GM19324 (cell line): ENCODE measurements at regions not wholly inside any gene's neighbourhood (a gene's known extent, or its start where the extent isn't known, plus 50 kb on each side); places are given as distances from the start of the nearest gene placed in this dataset.

Experiments
- ATAC-seq: cut with Tn5 transposase; IDR thresholded peaks from one replicate; pipeline ENCODE4 v1.9.1; 2021; ENCODE audit warnings: mild to moderate bottlenecking, moderate library complexity; ENCODE audit not compliant: unreplicated experiment, low FRiP score

DNA sequence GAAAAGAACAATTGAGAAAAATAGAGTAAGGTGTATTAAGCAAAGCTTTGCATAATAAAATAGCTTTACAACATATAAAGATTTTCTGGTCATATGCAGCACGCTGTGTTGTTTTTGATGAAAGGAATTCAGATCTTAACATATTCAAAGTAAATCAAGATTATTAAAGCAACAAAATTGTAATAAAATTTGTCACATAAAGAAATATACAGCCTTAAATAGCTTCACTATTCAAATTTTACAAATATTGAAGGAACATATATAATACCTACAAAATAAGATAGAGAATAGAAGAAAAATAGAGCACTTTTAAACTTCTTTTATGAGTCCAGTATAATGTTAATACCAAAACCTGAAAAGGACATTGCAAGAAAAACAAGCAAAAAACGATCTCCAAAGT, 749.1 kb upstream of the POT1 start:
- no peak for ATAC-seq

DNA sequence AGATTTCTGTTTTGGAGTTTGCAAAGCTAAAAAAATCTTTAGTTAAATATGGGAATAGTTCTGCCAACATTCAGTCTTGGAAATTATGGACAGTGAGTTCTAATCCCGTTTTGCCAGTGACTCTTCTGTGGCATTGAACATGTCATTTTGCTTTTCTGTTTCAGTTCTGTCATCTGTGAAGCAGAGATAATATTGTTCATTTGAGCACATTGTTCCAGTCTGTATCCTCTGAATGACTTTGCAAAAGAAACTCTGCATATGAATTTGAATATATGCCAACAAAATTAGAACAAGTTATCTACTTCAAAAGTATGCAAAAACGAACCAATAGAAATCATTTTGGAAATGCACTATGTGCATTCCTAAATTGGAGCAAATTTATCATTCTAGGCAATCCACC, 746.0 kb upstream of the POT1 start:
- ATAC-seq: no peak

DNA sequence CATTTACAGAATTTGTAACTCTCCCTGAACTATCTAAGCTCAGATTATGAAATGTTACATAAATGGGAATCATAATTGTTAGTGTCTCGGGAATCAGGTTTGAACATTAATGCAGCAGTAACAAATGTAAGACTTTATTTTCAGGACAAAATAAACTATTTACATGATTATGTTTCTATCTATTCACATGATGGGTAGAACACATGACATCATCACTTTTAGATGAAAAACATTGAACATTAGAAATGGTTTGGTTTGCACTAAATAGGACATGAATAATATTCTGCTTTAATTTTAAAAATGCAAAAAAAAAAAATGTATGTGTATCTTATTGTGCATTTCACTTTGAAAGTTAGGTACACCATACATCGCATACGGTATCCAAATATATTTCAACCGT, 745.5 kb upstream of the POT1 start:
- ATAC-seq: no peak

DNA sequence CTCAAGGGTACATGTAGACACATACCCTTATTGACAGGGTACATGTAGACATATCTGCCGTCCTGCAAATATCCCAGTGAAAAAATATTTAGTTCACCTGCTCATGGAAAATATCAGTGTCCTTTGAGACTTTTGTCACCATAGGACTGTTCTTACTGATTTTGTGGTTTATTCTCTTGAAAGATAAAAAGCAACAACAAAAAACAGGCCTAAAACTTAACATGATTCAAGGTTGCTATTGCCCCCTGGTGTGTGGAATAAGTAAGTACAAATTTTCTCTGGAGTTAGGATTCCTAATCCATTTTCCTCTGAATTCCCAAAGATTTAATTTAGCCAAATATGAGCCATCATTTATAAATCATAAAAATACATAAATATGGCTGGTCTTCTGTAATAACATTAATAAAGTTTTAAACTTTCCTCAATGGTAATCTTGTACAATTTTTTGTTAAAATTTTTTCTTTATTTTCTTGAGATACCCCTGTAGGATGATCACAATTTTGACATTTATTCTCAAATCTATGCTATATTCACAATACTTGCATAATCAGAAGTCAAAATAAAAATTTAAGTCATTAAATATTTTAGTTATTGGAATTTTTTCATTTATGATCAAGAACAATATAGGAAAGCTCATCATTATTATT, 741.4 kb upstream of the POT1 start:
- ATAC-seq: no peak

DNA sequence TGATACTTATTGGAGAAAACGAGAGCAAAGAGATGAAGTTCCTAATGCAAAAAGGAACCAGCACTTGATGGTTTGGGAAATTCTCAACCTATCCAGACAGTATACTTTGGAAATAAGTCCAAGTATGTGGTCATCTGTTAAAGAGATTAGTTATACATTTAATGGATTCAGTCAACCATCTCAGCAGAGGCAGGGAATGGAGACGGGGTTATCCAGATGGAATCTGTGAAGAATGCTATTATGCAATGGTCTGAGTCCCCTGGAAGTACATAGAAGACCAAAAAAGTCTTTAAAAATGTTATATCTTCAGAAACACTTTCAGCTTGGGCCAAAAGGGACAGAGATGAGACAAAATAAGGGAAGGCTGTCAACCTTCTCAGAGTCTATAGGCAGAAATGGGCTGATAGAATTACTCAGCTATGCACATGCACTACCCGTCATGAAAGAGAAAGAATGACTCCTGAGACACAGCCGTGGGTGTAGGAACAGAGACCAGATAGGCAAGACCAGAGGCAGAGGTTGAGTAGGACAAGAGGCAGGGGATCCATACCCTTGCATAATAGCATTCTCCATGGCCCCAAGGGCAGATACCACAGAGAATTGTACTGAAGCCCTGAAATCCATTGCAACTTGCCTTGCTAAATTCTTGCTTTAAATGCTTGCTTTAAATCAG, 738.8 kb upstream of the POT1 start:
- no peak for ATAC-seq

DNA sequence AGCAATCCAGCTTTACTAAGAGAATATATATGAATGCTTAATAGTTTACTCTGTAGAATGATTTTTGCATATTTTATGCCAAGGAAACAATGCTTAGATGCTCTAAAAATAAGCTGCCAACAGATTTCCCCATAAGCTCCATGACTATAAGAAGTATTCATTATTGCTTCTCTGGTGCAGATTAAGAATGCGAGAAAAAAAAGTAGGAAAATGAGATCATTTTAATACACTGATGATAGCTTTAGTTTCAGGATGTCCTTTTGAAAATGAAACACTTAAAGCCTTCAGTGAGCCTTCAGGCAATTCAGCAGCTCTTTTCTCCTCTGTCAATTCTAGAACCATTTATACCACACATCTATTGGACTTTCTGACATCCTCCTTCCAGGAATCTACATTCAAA, 735.0 kb upstream of the POT1 start:
- ATAC-seq: no peak

DNA sequence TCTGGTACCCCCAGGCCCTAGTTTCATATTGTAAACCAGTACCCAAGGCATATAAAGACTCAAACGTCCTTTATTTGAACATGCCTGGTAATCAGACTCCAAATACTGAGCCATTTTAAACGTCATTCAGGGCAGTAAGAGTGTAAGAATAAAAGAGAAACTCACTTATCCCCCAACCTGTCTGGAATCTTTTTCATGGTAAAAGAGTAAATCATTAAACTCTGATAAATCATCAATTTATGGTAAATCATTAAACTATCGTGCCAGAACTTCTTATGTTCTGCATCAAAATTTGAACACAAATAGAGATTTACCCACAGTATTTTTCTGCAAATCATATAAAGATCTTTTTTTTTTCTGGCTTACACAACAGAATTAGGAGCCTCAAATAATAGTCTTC, 734.3 kb upstream of the POT1 start:
- no peak for ATAC-seq

DNA sequence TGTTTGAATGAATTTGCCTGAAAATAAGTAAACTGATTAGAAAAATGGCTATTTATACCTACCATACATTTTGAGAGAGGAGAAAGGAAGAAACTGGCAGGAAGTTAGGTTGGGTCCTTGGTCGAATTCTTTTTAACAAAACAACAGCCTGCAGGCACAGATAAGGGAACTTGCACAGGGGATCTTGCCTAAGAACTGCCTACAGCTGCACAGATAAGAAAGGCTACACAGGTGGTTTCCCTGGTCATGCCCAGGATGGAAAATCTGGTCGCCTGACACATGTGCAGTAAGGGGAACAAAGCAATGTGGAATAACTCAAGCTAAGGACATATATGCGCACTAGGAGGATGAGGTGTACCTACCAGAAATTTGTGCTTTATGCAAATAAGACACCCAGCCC, 732.1 kb upstream of the POT1 start:
- no peak for ATAC-seq

DNA sequence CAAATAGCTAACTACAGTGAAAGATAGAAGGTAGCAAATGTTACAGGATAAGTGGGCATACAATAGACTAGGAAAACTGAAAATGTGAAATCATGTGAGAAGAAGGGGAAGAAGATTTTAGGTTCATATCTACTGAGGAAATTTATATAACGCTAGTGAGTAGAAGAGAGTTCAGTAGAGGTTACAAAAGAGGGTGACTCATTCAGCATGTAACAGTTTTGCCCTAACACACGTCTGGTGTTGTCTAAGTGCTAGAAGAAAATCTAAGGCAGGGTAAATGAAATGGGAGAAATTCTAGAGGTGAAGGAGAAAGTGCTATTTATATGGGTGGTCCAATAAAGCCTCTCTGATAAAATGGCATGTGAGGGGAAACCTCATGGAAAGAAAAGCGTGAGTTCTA, 731.4 kb upstream of the POT1 start:
- no peak for ATAC-seq

DNA sequence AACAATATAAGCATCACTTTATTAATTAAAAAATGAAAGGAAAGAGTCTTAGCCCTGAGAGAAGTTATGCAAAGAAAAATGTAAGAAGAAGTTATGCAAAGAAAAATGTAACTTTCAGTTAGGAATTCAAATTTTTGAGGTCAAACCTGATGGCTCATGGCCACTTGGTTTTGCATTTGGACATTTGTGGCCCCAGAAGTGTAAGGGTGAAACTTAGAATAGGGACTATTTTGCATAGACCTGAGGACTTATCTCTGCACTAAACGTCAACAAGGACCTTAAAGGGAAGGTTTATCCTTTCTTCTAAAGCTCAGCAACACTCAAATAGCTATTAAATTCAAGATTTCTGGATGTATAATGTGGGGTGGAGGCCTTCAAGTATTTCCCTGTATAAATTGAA, 724.5 kb upstream of the POT1 start:
- no peak for ATAC-seq

DNA sequence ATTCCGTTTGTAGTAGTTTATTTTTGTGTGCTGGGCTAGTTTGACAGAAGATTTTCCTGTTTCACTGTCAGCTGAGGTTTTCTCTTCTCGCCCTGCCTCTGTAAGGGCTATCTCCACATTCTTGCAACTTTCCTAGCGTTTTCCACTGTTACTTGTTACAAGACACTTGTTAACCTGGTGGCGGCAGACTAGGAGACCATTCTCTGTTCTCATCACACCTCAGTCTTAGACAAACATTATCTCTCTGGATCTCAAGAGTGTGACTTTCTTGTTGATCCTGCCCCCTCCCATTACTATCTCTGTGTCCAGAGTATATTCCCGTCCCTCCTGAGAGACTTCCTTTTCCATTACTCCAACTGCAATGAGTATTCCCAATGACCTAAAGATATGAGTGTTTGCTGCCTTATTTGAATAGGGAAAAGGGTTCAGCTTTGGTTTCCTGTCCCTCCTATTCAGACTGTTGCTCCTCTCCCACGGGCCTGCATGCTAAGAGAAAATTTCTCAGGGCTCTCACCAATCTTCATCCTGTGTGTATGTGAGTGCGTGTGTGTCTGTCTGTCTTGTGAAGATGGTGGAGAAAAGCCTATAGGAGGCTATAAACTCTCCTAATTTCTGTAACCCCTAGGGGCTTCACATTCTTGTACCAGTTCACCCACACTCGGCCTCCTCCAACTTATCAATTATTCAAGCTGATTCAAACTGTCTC, 722.4 kb upstream of the POT1 start:
- ATAC-seq: no peak

DNA sequence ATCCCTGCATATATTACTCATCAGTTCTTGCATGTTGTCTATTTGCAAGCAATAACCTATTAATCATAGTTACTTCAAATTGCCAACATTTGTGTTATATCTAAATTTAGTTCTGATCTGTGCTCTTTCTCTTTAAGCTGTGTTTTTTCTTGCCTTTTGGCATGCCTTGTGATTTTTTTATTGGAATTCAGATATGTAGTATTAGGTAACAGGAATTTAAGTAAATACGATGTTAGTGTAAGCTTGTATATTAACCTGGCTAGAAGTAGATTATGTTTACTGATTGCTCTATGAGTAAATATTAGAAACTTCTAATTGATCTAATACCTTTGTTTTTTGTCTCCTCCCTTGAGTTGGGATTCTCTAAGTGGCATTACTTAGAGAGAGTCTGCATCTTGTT, 718.9 kb upstream of the POT1 start:
- ATAC-seq: no peak

DNA sequence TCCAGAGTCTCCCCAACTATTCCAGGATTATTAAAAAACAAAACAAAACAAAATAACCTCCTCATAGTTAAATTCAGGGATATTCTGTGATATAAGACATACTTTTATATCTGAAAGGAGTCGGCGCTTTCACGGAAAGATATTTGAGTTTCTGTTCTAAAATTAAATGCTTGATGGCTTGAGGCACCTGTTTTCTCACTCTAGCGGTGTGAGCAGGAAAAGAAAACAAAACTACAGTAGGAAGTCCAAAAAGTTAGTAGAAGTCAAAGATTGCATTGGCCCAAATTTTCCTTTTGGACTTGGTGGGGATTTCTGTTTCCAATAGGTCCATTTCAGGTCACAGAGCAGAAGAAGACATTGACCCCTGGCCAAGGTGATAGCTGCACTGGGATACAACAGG, 716.1 kb upstream of the POT1 start:
- no peak for ATAC-seq

DNA sequence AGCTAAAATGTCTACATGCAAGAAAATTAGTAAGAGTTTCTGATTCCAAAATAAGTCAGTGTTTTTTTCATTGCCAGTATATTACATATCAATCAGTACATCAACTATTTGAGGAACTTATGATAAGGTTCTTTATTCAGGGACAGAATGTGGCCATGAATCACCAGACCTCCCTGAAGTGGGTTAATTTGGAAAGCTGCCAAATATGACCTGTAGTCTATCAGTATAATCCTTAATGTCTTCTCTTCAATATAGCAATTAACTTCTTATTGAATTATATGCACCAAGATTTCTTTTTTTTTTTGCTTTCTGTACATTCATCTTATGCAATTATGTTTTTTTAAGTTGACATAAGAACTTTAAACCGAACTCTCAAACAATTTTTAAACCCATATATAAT, 714.5 kb upstream of the POT1 start:
- no peak for ATAC-seq

DNA sequence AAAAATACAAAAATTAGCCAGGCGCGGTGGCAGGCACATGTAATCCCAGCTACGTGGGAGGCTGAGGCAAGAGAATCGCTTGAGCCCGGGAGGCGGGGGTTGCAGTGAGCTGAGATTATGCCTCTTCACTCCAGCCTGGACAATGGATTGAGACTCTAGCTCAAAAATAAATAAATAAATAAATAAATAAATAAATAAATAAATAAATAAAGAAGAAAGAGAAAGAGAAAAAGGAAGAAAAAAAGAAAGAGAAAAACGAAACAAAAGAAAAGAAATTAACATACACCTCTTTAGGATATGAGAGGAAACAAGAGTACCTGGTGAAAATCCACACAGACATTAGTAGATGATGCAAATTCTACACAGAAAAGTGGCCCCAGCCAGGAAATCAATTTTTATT, 713.7 kb upstream of the POT1 start:
- no peak for ATAC-seq

DNA sequence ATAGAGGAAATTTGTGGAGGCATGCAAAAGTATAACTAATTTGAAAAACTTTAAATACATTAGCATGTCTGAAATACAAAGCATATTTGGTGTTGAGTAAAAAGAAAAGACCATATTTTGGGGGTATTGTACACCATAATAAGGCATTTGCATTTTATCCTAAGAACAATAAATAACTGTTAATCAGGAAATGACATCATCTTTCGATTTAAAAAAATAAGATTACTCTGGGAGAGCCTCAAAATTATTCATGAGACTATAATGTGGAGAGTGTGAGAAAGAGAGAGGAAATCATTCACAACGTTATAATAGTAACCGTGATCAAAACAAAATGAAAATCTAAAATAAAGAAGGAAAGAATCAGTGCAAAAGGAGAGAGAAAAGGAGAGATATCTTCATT, 712.3 kb upstream of the POT1 start:
- no peak for ATAC-seq

DNA sequence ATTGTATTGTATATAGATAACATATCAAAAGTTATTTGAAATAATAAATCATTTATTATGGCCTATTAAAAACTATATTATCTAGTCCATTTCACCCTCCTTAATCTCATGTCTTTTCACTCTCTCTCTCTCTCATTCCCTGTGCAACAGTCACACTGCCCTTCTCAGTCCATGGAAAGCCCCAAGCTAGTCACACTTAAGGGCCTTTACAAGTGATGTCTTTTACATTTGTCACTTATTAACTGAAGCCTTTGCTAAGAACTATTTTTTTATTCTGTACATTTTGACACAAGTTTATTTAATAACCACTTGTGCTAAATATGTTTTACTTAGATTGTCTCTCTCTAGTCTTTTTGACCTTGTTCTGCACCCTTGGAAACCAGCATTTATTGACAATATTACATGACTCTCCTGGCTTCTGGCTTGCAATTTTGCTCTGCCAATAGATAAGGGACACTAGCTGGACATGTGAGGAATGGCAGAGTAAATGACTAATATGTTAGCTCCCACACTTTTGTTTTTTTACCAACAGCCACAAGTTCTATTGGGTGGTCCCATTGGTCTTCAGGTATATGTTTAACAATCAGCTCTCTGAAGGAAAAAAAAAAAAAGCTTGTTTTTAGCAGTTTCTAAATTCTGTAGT, 706.8 kb upstream of the POT1 start:
- ATAC-seq: no peak

DNA sequence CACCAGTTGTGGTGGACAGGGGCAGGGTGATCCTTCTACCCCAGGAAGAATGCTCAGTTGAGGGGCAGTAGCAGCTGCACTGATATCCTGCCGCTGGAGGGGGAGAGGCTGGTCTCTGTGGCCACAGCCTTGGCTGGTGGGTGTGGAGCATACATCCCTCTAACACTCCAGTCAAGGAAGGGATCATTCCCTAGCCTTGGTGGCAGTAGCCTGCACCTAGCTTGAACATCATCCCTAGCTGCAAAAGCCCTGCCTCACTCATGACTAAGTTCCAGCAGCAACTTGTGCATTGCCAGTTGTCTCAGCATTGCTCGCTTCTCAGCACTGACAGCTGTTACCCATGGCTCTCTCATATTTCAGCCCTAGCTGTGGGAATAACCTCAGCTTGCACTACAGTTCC, 688.9 kb upstream of the POT1 start:
- no peak for ATAC-seq

DNA sequence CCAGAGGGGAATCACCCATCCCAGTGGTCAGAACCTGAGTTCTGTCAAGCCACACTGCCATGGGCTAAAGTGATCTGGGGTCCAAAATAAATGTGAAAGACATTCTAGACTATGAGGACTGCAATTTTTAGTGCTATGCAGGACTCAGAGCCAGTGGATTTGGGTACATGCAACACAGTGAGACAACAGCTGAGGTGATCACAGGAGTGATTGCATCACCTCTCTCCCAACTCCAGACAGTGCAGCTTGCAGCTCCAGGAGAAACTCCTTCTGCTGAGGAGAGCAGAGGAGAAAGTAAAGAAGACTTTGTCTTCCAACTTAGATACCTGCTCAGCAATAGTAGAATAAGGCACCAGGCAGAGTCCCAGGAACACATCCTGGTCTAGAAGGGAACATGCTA, 682.0 kb upstream of the POT1 start:
- no peak for ATAC-seq

DNA sequence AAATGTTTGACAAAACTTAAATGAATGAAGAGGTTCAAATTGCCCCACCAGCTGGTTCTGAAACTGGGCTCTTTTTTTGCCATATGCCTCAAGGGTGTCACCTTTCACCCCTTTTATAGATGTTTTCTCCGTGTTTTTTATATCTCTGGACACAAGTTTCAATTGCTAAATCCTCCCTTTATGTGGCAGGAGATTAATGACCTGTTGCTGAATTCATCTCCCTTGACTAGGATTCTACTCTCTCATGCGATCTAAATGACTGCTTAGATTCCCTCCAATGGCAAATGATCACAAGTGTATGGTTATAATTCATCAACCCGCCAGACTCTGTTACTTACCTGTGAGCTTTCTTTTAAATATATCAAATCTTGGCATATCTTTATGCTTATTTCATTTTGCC, 677.0 kb upstream of the POT1 start:
- ATAC-seq: no peak

DNA sequence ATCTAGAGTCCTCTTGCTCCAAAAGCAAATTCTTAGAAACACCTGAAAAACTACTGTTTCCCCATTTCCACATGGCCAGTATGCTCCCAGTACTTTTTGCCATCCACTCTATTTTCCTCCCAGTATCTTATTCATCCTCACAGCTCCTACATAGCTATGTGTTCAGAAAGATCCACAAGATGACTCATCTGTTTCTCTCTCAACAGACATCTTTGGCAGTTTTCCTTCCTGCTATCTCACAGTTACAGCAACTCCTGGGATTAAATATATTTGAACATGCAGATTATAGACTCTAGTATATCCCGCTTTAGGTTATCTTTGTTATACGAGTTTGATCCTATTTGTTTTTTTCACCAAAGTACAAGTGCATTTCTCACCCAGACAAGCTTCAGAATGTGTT, 675.6 kb upstream of the POT1 start:
- ATAC-seq: no peak

DNA sequence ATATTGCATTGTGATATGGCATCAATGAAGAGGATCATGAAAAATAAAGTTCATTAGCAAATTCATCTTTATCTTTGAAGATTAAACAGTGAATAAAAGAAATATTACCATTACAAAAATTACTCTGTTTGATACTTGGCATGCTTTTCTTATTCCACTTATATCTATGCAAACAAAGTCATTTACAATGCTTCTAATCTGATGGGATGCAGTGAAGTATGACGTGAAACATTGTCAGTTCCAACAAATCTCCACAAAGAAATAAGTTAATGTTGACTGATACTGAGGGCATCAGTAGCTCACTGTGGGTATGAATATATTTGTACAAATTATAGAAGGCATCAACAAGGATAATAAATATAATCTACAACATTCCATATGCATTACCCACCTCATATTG, 672.8 kb upstream of the POT1 start:
- no peak for ATAC-seq
